ENCODE measurements at regions not wholly inside any gene's neighbourhood (a gene's known extent, or its start where the extent isn't known, plus 50 kb on each side); places are given as distances from the start of the nearest gene placed in this dataset.

DNA sequence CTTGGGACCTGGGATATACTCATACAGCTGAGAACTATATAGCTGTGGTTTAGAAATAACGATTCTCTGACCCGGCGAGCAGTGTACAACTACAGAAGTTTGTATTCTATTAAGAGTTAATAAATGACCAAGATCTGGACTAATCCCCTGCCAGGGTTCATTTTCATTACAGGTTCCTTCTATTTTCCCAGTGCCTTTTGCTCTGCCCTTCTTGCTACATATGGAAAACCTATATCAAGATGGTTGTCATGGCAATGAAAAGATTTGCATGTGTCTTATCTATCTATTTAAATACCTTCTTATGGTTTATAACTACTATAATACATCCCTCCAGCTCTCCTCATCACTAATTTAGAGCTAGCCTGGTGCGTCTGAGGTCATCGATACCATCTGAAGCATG lies 965.2 kb downstream of the BCL11A start:
- DNase-seq (no peak), ATAC-seq (ENCODE audit: insufficient read depth, low read depth) (no peak)
- H2AFZ ChIP-seq (ENCODE audit: low read depth, low read length) = no peak overlapping the region
- H3K4me3 ChIP-seq (ENCODE audit: low read depth in 1 of 2, low read length in 2 of 2) = no peak overlapping the region
- H3K27me3 ChIP-seq (ENCODE audit: insufficient read depth, low read length, poor library complexity) = no peaks in the 10 kb centered on the region
- H3K4me1 ChIP-seq (ENCODE audit: insufficient read depth, low read length) = 0 out of 2 replicates have a peak, but pooled peaks cover 4% of the 10 kb centered on the region
- H3K36me3 ChIP-seq (ENCODE audit: insufficient read depth, low read length) = no peaks in the 10 kb centered on the region
- TF ChIP-seq EZH2 (IDR thresholded peaks at IDR 0.05; ENCODE audit: borderline replicate concordance, low read depth, low read length, severe bottlenecking) = no peak
- TF ChIP-seq, protein P1, sequence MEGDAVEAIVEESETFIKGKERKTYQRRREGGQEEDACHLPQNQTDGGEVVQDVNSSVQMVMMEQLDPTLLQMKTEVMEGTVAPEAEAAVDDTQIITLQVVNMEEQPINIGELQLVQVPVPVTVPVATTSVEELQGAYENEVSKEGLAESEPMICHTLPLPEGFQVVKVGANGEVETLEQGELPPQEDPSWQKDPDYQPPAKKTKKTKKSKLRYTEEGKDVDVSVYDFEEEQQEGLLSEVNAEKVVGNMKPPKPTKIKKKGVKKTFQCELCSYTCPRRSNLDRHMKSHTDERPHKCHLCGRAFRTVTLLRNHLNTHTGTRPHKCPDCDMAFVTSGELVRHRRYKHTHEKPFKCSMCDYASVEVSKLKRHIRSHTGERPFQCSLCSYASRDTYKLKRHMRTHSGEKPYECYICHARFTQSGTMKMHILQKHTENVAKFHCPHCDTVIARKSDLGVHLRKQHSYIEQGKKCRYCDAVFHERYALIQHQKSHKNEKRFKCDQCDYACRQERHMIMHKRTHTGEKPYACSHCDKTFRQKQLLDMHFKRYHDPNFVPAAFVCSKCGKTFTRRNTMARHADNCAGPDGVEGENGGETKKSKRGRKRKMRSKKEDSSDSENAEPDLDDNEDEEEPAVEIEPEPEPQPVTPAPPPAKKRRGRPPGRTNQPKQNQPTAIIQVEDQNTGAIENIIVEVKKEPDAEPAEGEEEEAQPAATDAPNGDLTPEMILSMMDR (IDR thresholded peaks at IDR 0.05; ENCODE audit: borderline replicate concordance, extremely low read depth, low read length, poor library complexity, severe bottlenecking) = no peak
- H3K4me2 ChIP-seq (ENCODE audit: insufficient read depth, low read length) = no peak overlapping the region
- H3K9me3 ChIP-seq (ENCODE audit: insufficient read depth, low read length, severe bottlenecking) = no peaks in the 10 kb centered on the region
- H4K20me1 ChIP-seq (ENCODE audit: insufficient read depth, low read length) = no peaks in the 10 kb centered on the region
- H3K79me2 ChIP-seq (ENCODE audit: insufficient read depth, low read length) = no peaks in the 10 kb centered on the region
- no peak overlapping the region for H3K27ac ChIP-seq (ENCODE audit: low read length)
- no peak overlapping the region for H3K9ac ChIP-seq (ENCODE audit: low read depth, low read length)

DNA sequence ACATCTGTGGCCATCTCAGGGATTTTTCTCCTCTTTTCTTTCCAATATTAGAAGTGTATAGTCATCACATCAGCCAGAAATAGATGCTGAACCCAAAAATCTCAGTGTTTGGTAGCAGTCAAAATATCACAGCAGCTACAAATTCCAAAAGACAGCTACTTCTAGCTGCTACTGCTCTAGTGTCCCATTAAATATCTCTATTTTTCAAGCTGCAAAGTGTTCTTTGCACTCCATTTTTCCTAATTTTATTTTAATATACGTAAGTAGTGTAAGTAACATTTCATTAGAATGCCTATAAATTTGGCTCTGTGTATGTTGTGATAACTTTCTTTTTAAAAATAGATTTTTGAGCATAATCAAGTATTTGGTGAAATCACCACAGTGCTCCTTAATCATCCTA lies 967.3 kb downstream of the BCL11A start:
- Histone ChIP-seq H3K27me3 (ENCODE audit: insufficient read depth, low read length, poor library complexity) (no peaks in the 10 kb centered on the region), H3K27ac (ENCODE audit: low read length) (no peak overlapping the region), H3K4me1 (ENCODE audit: insufficient read depth, low read length) (0 out of 2 replicates have a peak, but pooled peaks cover 4% of the 10 kb centered on the region), H3K4me2 (ENCODE audit: insufficient read depth, low read length) (no peak overlapping the region), H4K20me1 (ENCODE audit: insufficient read depth, low read length) (no peaks in the 10 kb centered on the region), H3K9me3 (ENCODE audit: insufficient read depth, low read length, severe bottlenecking) (no peaks in the 10 kb centered on the region), H3K4me3 (ENCODE audit: low read depth in 1 of 2, low read length in 2 of 2) (no peak overlapping the region), H3K9ac (ENCODE audit: low read depth, low read length) (no peak overlapping the region), H3K36me3 (ENCODE audit: insufficient read depth, low read length) (no peaks in the 10 kb centered on the region), H3K79me2 (ENCODE audit: insufficient read depth, low read length) (no peaks in the 10 kb centered on the region), H2AFZ (ENCODE audit: low read depth, low read length) (no peak overlapping the region)
- TF ChIP-seq, protein P1 (IDR thresholded peaks at IDR 0.05; ENCODE audit: borderline replicate concordance, extremely low read depth, low read length, poor library complexity, severe bottlenecking) = no peak
- no peak for TF ChIP-seq EZH2 (IDR thresholded peaks at IDR 0.05; ENCODE audit: borderline replicate concordance, low read depth, low read length, severe bottlenecking)
- no peak for ATAC-seq (ENCODE audit: insufficient read depth, low read depth)
- DNase-seq = no peak

DNA sequence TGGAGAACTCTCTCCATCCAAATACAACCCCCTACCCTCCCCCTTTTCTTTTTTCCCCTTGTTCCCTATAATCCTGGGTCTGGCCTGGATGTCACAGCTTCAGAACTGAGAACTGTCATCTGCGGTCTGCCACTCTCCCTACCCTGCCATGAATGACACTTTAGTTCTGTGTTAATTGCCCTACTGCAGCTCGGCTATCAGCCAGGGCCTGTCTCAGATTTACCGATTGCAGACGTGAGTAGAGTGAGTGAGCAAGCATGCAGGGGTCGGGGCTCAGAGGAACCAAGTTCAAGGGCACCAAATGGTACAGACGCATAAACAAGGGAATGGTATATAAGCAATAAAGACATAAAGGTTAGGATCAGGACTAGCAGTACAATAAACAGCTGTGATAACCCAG lies 967.8 kb downstream of the BCL11A start:
- H3K79me2 ChIP-seq (ENCODE audit: insufficient read depth, low read length) = no peaks in the 10 kb centered on the region
- no peaks in the 10 kb centered on the region for H3K9me3 ChIP-seq (ENCODE audit: insufficient read depth, low read length, severe bottlenecking)
- no peaks in the 10 kb centered on the region for H4K20me1 ChIP-seq (ENCODE audit: insufficient read depth, low read length)
- DNase-seq = no peak
- no peaks in the 10 kb centered on the region for H3K36me3 ChIP-seq (ENCODE audit: insufficient read depth, low read length)
- TF ChIP-seq, protein P1 (IDR thresholded peaks at IDR 0.05; ENCODE audit: borderline replicate concordance, extremely low read depth, low read length, poor library complexity, severe bottlenecking) = no peak
- TF ChIP-seq EZH2 (IDR thresholded peaks at IDR 0.05; ENCODE audit: borderline replicate concordance, low read depth, low read length, severe bottlenecking) = no peak
- no peak overlapping the region for H3K27ac ChIP-seq (ENCODE audit: low read length)
- ATAC-seq (ENCODE audit: insufficient read depth, low read depth) = no peak
- no peak overlapping the region for H3K4me2 ChIP-seq (ENCODE audit: insufficient read depth, low read length)
- H3K4me3 ChIP-seq (ENCODE audit: low read depth in 1 of 2, low read length in 2 of 2) = no peak overlapping the region
- no peak overlapping the region for H3K9ac ChIP-seq (ENCODE audit: low read depth, low read length)
- no peaks in the 10 kb centered on the region for H3K27me3 ChIP-seq (ENCODE audit: insufficient read depth, low read length, poor library complexity)
- H3K4me1 ChIP-seq (ENCODE audit: insufficient read depth, low read length) = 0 out of 2 replicates have a peak, but pooled peaks cover 4% of the 10 kb centered on the region
- H2AFZ ChIP-seq (ENCODE audit: low read depth, low read length) = no peak overlapping the region

DNA sequence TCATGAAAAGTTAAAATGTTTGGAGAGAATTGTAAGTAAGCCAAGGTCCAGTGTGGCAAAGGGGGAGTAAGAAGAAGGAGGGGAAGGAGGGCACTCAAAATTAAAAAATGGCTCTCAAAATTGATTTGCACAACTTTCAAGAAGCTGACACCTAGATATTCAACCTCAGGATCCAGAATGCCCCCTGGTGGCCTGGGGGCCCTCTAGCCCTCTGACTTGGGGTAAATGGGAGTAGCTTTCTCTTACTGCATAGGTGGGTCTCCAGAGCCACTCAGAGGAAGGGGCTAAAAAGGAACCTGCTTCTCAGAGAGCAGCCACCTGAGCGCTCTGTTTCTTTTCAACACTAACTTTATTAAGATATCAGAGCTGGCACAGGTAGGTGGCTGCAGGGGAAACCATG lies 968.5 kb downstream of the BCL11A start:
- H3K4me1 ChIP-seq (ENCODE audit: insufficient read depth, low read length) = 0 out of 2 replicates have a peak, but pooled peaks cover 4% of the 10 kb centered on the region
- H3K4me3 ChIP-seq (ENCODE audit: low read depth in 1 of 2, low read length in 2 of 2) = no peak overlapping the region
- H3K9ac ChIP-seq (ENCODE audit: low read depth, low read length) = no peak overlapping the region
- DNase-seq (peak; percentile 56), ATAC-seq (ENCODE audit: insufficient read depth, low read depth) (peak; percentile 73)
- H4K20me1 ChIP-seq (ENCODE audit: insufficient read depth, low read length) = no peaks in the 10 kb centered on the region
- no peak overlapping the region for H3K27ac ChIP-seq (ENCODE audit: low read length)
- H3K36me3 ChIP-seq (ENCODE audit: insufficient read depth, low read length) = no peaks in the 10 kb centered on the region
- H3K27me3 ChIP-seq (ENCODE audit: insufficient read depth, low read length, poor library complexity) = no peaks in the 10 kb centered on the region
- TF ChIP-seq, protein P1 (IDR thresholded peaks at IDR 0.05; ENCODE audit: borderline replicate concordance, extremely low read depth, low read length, poor library complexity, severe bottlenecking) = peak; percentile 68
- no peak for TF ChIP-seq EZH2 (IDR thresholded peaks at IDR 0.05; ENCODE audit: borderline replicate concordance, low read depth, low read length, severe bottlenecking)
- no peak overlapping the region for H3K4me2 ChIP-seq (ENCODE audit: insufficient read depth, low read length)
- no peaks in the 10 kb centered on the region for H3K79me2 ChIP-seq (ENCODE audit: insufficient read depth, low read length)
- no peaks in the 10 kb centered on the region for H3K9me3 ChIP-seq (ENCODE audit: insufficient read depth, low read length, severe bottlenecking)
- no peak overlapping the region for H2AFZ ChIP-seq (ENCODE audit: low read depth, low read length)
